Neural progenitor cell (in vitro differentiated cells): ENCODE measurements at regions not wholly inside any gene's neighbourhood (a gene's known extent, or its start where the extent isn't known, plus 50 kb on each side); places are given as distances from the start of the nearest gene placed in this dataset.

Source experiments
- DNase-seq: peaks from one replicate; pipeline ENCODE4 v3.0.0-alpha.2; 2016; ENCODE audit warnings: low spot score
- H2AFZ ChIP-seq: fragments of 200-600 bp; sonication (generic); replicated peaks from 2 replicates; pipeline ENCODE4 v1.6.1; 2016; ENCODE audit warnings: antibody characterized with exemption
- H3F3A ChIP-seq: fragments of 200-600 bp; sonication (generic); 2 replicates; pipeline ENCODE4 v1.6.1; 2016; ENCODE audit warnings: antibody characterized with exemption, low read depth
- H3K27ac ChIP-seq: fragments of 200-600 bp; sonication (generic); 2 replicates; pipeline ENCODE4 v1.5.1; 2016; ENCODE audit warnings: mild to moderate bottlenecking
- H3K27me3 ChIP-seq: fragments of 200-600 bp; sonication (generic); 2 replicates; pipeline ENCODE4 v1.6.1; 2016; ENCODE audit warnings: mild to moderate bottlenecking, moderate library complexity
- H3K36me3 ChIP-seq: fragments of 200-600 bp; sonication (generic); 2 replicates; pipeline ENCODE4 v1.5.1; 2016
- H3K4me1 ChIP-seq: fragments of 200-600 bp; sonication (generic); 2 replicates; pipeline ENCODE4 v1.6.1; 2016; ENCODE audit warnings: mixed run types
- H3K4me2 ChIP-seq: fragments of 200-600 bp; sonication (generic); 2 replicates; pipeline ENCODE4 v1.6.1; 2016
- H3K4me3 ChIP-seq: fragments of 200-600 bp; sonication (generic); 2 replicates; pipeline ENCODE4 v1.5.1; 2016
- H3K79me2 ChIP-seq: fragments of 200-600 bp; sonication (generic); 2 replicates; pipeline ENCODE4 v1.6.1; 2016; ENCODE audit warnings: low read depth
- H3K9ac ChIP-seq: fragments of 200-600 bp; sonication (generic); 2 replicates; pipeline ENCODE4 v1.6.1; 2016
- H3K9me3 ChIP-seq: fragments of 200-600 bp; sonication (generic); 2 replicates; pipeline ENCODE4 v1.5.1; 2016; ENCODE audit warnings: low read depth
- H4K20me1 ChIP-seq: fragments of 200-600 bp; sonication (generic); 2 replicates; pipeline ENCODE4 v1.6.1; 2016; ENCODE audit warnings: low read depth
- H3K27ac Mint-ChIP-seq: 3 replicates; pipeline ENCODE4 v1.8.0; 2021; ENCODE audit warnings: mixed read lengths
- H3K27me3 Mint-ChIP-seq: 2 replicates; pipeline ENCODE4 v1.8.0; 2022; ENCODE audit warnings: low read depth, mild to moderate bottlenecking, inconsistent platforms, moderate library complexity, mixed read lengths; ENCODE audit not compliant: insufficient read depth
- H3K36me3 Mint-ChIP-seq: 3 replicates; pipeline ENCODE4 v1.8.0; 2021; ENCODE audit warnings: mixed read lengths
- H3K4me1 Mint-ChIP-seq: 3 replicates; pipeline ENCODE4 v1.8.0; 2021; ENCODE audit warnings: mixed read lengths
- H3K4me3 Mint-ChIP-seq: 3 replicates; pipeline ENCODE4 v1.8.0; 2021; ENCODE audit warnings: mild to moderate bottlenecking, moderate library complexity, mixed read lengths
- H3K9me3 Mint-ChIP-seq: 3 replicates; pipeline ENCODE4 v1.8.0; 2020; ENCODE audit warnings: mixed read lengths
- EZH2 ChIP-seq: fragments of 200-600 bp; sonication (generic); IDR thresholded peaks from 2 replicates; pipeline ENCODE4 v1.6.1; 2017; ENCODE audit warnings: antibody characterized with exemption, mild to moderate bottlenecking, moderate library complexity
- EZH2phosphoT487 ChIP-seq: fragments of 200-600 bp; sonication (generic); IDR thresholded peaks from 2 replicates; pipeline ENCODE4 v1.6.1; 2017; ENCODE audit warnings: antibody characterized with exemption
- TF ChIP-seq, protein P1 (sequence below): fragments of 200-600 bp; sonication (generic); IDR thresholded peaks from 2 replicates; pipeline ENCODE4 v1.5.1; 2017; ENCODE audit warnings: antibody characterized with exemption, mild to moderate bottlenecking

DNA sequence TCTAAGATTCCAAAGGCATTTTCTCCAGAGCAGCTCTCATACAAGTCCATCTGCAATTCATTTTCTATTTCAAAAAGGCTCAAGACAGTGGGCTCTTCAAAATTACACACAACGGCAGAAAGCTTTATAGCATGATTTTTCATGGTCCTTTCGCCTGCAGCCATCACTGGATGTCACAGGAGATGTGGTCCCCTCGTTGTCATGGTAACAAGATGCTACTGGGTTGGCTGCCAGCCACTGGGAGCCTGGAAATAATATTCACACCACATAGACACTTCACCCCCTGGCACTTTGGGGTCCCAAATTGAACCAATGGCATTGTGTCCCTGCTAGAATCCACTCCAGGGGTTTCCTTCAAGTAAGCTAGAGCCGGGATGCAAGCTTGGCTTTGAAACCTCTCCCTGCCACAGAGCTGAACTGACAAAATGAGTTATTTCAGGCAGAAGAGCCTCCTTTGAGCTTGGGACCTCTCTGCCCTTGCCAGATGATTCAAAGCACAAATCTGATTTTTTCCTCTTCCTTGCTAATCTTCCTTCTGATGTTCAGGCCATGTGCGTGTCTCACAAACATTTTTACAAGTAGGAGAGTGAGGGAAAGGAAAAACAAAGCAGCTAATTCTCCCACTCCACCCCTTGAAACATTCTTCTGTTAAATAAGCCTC is 512.6 kb upstream of the ADAMTS9 start:
- Histone ChIP-seq H3K79me2 (no peaks in the 10 kb centered on the region), H3K9ac (no peak overlapping the region), H4K20me1 (no peaks in the 10 kb centered on the region), H2AFZ (no peak overlapping the region), H3K36me3 (no peaks in the 10 kb centered on the region), H3K4me2 (no peak overlapping the region), H3K4me3 (no peak overlapping the region), H3K9me3 (no peaks in the 10 kb centered on the region), H3K27ac (no peak overlapping the region), H3F3A (no peaks in the 10 kb centered on the region), H3K4me1 (peaks cover 8% of the 10 kb centered on the region), H3K27me3 (no peaks in the 10 kb centered on the region)
- no peak overlapping the region for H3K27ac Mint-ChIP-seq
- peak; percentile 20 for DNase-seq
- peaks cover 3% of the 10 kb centered on the region for H3K27me3 Mint-ChIP-seq
- H3K36me3 Mint-ChIP-seq, result no peaks in the 10 kb centered on the region
- H3K4me3 Mint-ChIP-seq, result no peak overlapping the region
- no peaks in the 10 kb centered on the region for H3K9me3 Mint-ChIP-seq
- H3K4me1 Mint-ChIP-seq, result peaks cover 36% of the 10 kb centered on the region
- TF ChIP-seq, protein P1, sequence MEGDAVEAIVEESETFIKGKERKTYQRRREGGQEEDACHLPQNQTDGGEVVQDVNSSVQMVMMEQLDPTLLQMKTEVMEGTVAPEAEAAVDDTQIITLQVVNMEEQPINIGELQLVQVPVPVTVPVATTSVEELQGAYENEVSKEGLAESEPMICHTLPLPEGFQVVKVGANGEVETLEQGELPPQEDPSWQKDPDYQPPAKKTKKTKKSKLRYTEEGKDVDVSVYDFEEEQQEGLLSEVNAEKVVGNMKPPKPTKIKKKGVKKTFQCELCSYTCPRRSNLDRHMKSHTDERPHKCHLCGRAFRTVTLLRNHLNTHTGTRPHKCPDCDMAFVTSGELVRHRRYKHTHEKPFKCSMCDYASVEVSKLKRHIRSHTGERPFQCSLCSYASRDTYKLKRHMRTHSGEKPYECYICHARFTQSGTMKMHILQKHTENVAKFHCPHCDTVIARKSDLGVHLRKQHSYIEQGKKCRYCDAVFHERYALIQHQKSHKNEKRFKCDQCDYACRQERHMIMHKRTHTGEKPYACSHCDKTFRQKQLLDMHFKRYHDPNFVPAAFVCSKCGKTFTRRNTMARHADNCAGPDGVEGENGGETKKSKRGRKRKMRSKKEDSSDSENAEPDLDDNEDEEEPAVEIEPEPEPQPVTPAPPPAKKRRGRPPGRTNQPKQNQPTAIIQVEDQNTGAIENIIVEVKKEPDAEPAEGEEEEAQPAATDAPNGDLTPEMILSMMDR, result no peak
- TF ChIP-seq EZH2, result no peak
- TF ChIP-seq EZH2phosphoT487, result no peak

DNA sequence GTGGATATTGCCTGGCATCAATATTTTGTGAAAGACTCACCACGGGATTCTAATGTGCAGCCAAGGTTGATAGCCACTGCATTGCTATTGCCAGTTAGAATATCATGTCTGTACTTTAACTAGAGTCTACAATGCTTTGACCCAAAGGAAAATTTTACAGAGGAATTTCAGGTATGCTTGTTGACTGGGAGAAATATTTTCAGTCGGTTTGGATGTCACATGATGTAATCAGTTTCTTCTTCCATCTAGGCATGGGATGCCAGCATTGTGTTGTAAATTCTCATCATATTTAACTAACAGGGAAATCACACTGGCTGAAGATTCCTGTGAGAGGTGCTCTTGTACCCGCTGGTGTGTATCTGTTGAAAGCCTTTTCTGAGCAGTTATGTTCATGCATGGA is 508.9 kb upstream of the ADAMTS9 start:
- no peaks in the 10 kb centered on the region for H3K36me3 Mint-ChIP-seq
- Histone ChIP-seq H3F3A (no peaks in the 10 kb centered on the region), H3K79me2 (no peaks in the 10 kb centered on the region), H3K4me3 (no peak overlapping the region), H3K4me1 (peaks cover 13% of the 10 kb centered on the region), H3K27me3 (no peaks in the 10 kb centered on the region), H2AFZ (no peak overlapping the region), H3K9ac (no peak overlapping the region), H3K36me3 (no peaks in the 10 kb centered on the region), H4K20me1 (no peaks in the 10 kb centered on the region), H3K9me3 (no peaks in the 10 kb centered on the region), H3K27ac (no peak overlapping the region), H3K4me2 (no peak overlapping the region)
- DNase-seq, result no peak
- peaks cover 39% of the 10 kb centered on the region for H3K4me1 Mint-ChIP-seq
- H3K27me3 Mint-ChIP-seq, result peaks cover 8% of the 10 kb centered on the region
- no peak overlapping the region for H3K27ac Mint-ChIP-seq
- no peaks in the 10 kb centered on the region for H3K9me3 Mint-ChIP-seq
- H3K4me3 Mint-ChIP-seq, result no peak overlapping the region
- TF ChIP-seq, protein P1, result no peak
- TF ChIP-seq EZH2phosphoT487, result no peak

- peaks cover 11% of the 10 kb centered on the region for H3K27me3 Mint-ChIP-seq
- no peak overlapping the region for H3K4me3 Mint-ChIP-seq
- no peaks in the 10 kb centered on the region for H3K79me2 ChIP-seq
- peaks cover 5% of the 10 kb centered on the region for H3K4me1 ChIP-seq
- H3K4me1 Mint-ChIP-seq, result peaks cover 27% of the 10 kb centered on the region
- H3K9me3 ChIP-seq, result no peaks in the 10 kb centered on the region
- no peak overlapping the region for H3K4me3 ChIP-seq
- H3K9me3 Mint-ChIP-seq, result no peaks in the 10 kb centered on the region
- H2AFZ ChIP-seq, result no peak overlapping the region
- H3K27ac ChIP-seq, result no peak overlapping the region
- no peak overlapping the region for H3K9ac ChIP-seq
- DNase-seq, result no peak
- TF ChIP-seq, protein P1, result no peak
- TF ChIP-seq EZH2phosphoT487 (no peak), EZH2 (no peak)
- no peaks in the 10 kb centered on the region for H3K36me3 Mint-ChIP-seq
- no peaks in the 10 kb centered on the region for H3K27me3 ChIP-seq
- H4K20me1 ChIP-seq, result no peaks in the 10 kb centered on the region
- H3K4me2 ChIP-seq, result no peak overlapping the region
- no peak overlapping the region for H3K27ac Mint-ChIP-seq
- H3K36me3 ChIP-seq, result no peaks in the 10 kb centered on the region
- H3F3A ChIP-seq, result no peaks in the 10 kb centered on the region
These were observed 507.6 kb upstream of the ADAMTS9 start for GRCh38 chr3:65195211-65196006.
